GM23338 (cell line): ENCODE measurements at regions not wholly inside any gene's neighbourhood (a gene's known extent, or its start where the extent isn't known, plus 50 kb on each side); places are given as distances from the start of the nearest gene placed in this dataset.

ENCODE experiments used
- ATAC-seq: fragments of 200-7000 bp; cut with Tn5 transposase; 3 replicates; pipeline ENCODE4 v1.9.1; 2020
- DNase-seq: peaks from one replicate; pipeline ENCODE4 v3.0.0-alpha.2; 2015; ENCODE audit warnings: low spot score
- H2AFZ ChIP-seq: fragments of 200-600 bp; sonication (generic); 2 replicates; pipeline ENCODE4 v1.8.0; 2016; ENCODE audit warnings: antibody characterized with exemption, mild to moderate bottlenecking, moderate library complexity
- H3F3A ChIP-seq: fragments of 200-600 bp; sonication (generic); replicated peaks from 2 replicates; pipeline ENCODE4 v1.8.0; 2017; ENCODE audit warnings: antibody characterized with exemption, mixed run types, low read depth
- H3K27ac ChIP-seq: fragments of 200-600 bp; sonication (generic); 2 replicates; pipeline ENCODE4 v1.6.1; 2016; ENCODE audit warnings: low read depth
- H3K27me3 ChIP-seq: fragments of 200-600 bp; sonication (generic); 2 replicates; pipeline ENCODE4 v1.8.0; 2016; ENCODE audit warnings: mild to moderate bottlenecking, mixed run types, moderate library complexity; ENCODE audit not compliant: insufficient read depth
- H3K36me3 ChIP-seq: fragments of 200-600 bp; sonication (generic); 2 replicates; pipeline ENCODE4 v1.8.0; 2016; ENCODE audit warnings: mild to moderate bottlenecking; ENCODE audit not compliant: insufficient read depth
- H3K4me1 ChIP-seq: fragments of 200-600 bp; sonication (generic); 2 replicates; pipeline ENCODE4 v1.8.0; 2016; ENCODE audit warnings: mild to moderate bottlenecking, moderate library complexity; ENCODE audit not compliant: insufficient read depth
- H3K4me2 ChIP-seq: fragments of 200-600 bp; sonication (generic); 2 replicates; pipeline ENCODE4 v1.7.1; 2017; ENCODE audit warnings: mixed run types
- H3K4me3 ChIP-seq: fragments of 200-600 bp; sonication (generic); 2 replicates; pipeline ENCODE4 v1.6.1; 2016; ENCODE audit warnings: mixed run types
- H3K79me2 ChIP-seq: fragments of 200-600 bp; sonication (generic); replicated peaks from 2 replicates; pipeline ENCODE4 v1.8.0; 2017; ENCODE audit warnings: mild to moderate bottlenecking; ENCODE audit not compliant: insufficient read depth
- H3K9me2 ChIP-seq: fragments of 200-600 bp; sonication (generic); 2 replicates; pipeline ENCODE4 v1.8.0; 2017; ENCODE audit not compliant: insufficient read depth
- H4K20me1 ChIP-seq: fragments of 200-600 bp; sonication (generic); replicated peaks from 2 replicates; pipeline ENCODE4 v1.8.0; 2017; ENCODE audit warnings: mild to moderate bottlenecking; ENCODE audit not compliant: insufficient read depth
- H3K27ac Mint-ChIP-seq: 2 replicates; pipeline ENCODE4 v1.8.0; 2020; ENCODE audit warnings: inconsistent platforms, mild to moderate bottlenecking, moderate library complexity, mixed read lengths
- H3K27me3 Mint-ChIP-seq: 3 replicates; pipeline ENCODE4 v1.8.0; 2022; ENCODE audit warnings: low read depth, mild to moderate bottlenecking, moderate library complexity, mixed read lengths, inconsistent platforms; ENCODE audit not compliant: insufficient read depth, poor library complexity
- H3K36me3 Mint-ChIP-seq: 3 replicates; pipeline ENCODE4 v1.8.0; 2021; ENCODE audit warnings: low read depth, mild to moderate bottlenecking, inconsistent platforms, moderate library complexity, mixed read lengths
- H3K4me1 Mint-ChIP-seq: 3 replicates; pipeline ENCODE4 v1.8.0; 2020; ENCODE audit warnings: mild to moderate bottlenecking, inconsistent platforms, mixed read lengths
- H3K4me3 Mint-ChIP-seq: 3 replicates; pipeline ENCODE4 v1.8.0; 2021; ENCODE audit warnings: moderate library complexity, mild to moderate bottlenecking, inconsistent platforms, mixed read lengths
- H3K9me3 Mint-ChIP-seq: 3 replicates; pipeline ENCODE4 v1.8.0; 2020; ENCODE audit warnings: moderate library complexity, mild to moderate bottlenecking, inconsistent platforms, mixed read lengths
- CREB1 ChIP-seq: fragments of 250-450 bp; sonication (Bioruptor Pico); IDR thresholded peaks from 2 replicates; pipeline ENCODE4 v1.5.0; 2020; ENCODE audit warnings: low read depth, mild to moderate bottlenecking, moderate library complexity
- CTCF ChIP-seq, 2 experiments: fragments of 200-600 bp in 1 of 2; sonication (generic) in 1 of 2; conservative IDR thresholded peaks; 2 replicates each; pipeline versions ENCODE4 v1.5.1 to v1.6.1; 2016 to 2017; ENCODE audit warnings: antibody characterized with exemption in 2 of 2, low read depth in 2 of 2, mild to moderate bottlenecking in 2 of 2, moderate library complexity in 1 of 2
- ETS1 ChIP-seq: IDR thresholded peaks from 2 replicates; pipeline ENCODE4 v1.6.1; 2016; ENCODE audit warnings: antibody characterized with exemption
- EZH2phosphoT487 ChIP-seq: fragments of 200-600 bp; sonication (generic); IDR thresholded peaks from one replicate; pipeline ENCODE4 v1.8.1; 2018; ENCODE audit warnings: antibody characterized with exemption; ENCODE audit not compliant: unreplicated experiment
- JUNB ChIP-seq: IDR thresholded peaks from one replicate; pipeline ENCODE4 v1.6.1; 2016; ENCODE audit warnings: antibody characterized with exemption; ENCODE audit not compliant: unreplicated experiment
- NANOG ChIP-seq: IDR thresholded peaks from 2 replicates; pipeline ENCODE4 v1.6.1; 2016; ENCODE audit warnings: antibody characterized with exemption, borderline replicate concordance
- POLR2AphosphoS5 ChIP-seq: IDR thresholded peaks from 2 replicates; pipeline ENCODE4 v1.6.1; 2016; ENCODE audit warnings: antibody characterized with exemption, low read depth
- REST ChIP-seq: IDR thresholded peaks from one replicate; pipeline ENCODE4 v1.6.1; 2018; ENCODE audit warnings: antibody characterized with exemption; ENCODE audit not compliant: unreplicated experiment
- STAT1 ChIP-seq: IDR thresholded peaks from one replicate; pipeline ENCODE4 v1.6.1; 2016; ENCODE audit warnings: antibody characterized with exemption; ENCODE audit not compliant: unreplicated experiment
- ZNF114 ChIP-seq: fragments of 250-450 bp; sonication (Bioruptor Pico); IDR thresholded peaks from 2 replicates; pipeline ENCODE4 v1.5.0; 2020; ENCODE audit warnings: mild to moderate bottlenecking, moderate library complexity
- ZNF331 ChIP-seq: fragments of 250-450 bp; sonication (Bioruptor Pico); IDR thresholded peaks from 2 replicates; pipeline ENCODE4 v1.5.0; 2020; ENCODE audit warnings: low read depth, mild to moderate bottlenecking, moderate library complexity
- ZNF462 ChIP-seq: fragments of 250-450 bp; sonication (Bioruptor Pico); IDR thresholded peaks from 2 replicates; pipeline ENCODE4 v1.5.0; 2020; ENCODE audit warnings: mild to moderate bottlenecking, moderate library complexity

GRCh38 chr14:36054353-36055051 lies 122.0 kb downstream of the PTCSC3 start (continued):
- no peak for TF ChIP-seq ZNF462 (CRISPR knock-in tag)
- TF ChIP-seq EZH2phosphoT487: no peak

DNA sequence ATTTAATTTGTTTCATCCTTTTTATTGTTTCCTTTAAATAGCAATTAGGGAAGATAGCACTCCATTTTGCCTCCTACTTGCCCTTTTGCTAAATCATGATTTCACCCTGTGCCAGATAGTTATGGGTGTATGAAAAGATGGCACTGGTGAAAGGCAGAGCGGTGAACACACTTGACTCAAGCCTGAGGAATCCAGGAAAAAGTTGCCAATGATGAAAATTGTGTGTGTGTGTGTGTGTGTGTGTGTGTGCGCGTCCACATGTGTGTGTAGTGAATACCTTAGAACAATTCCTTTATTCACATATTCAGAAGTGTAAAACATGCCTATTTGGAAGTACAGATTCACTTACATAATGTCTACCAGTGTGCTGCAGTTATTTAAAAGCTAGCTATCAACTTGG lies 123.8 kb downstream of the PTCSC3 start:
- no peak overlapping the region for H3K4me3 Mint-ChIP-seq
- H3K27me3 ChIP-seq: no peaks in the 10 kb centered on the region
- no peaks in the 10 kb centered on the region for H3F3A ChIP-seq
- no peak overlapping the region for H3K27ac Mint-ChIP-seq
- no peaks in the 10 kb centered on the region for H3K36me3 ChIP-seq
- no peaks in the 10 kb centered on the region for H3K79me2 ChIP-seq
- no peaks in the 10 kb centered on the region for H3K36me3 Mint-ChIP-seq
- H2AFZ ChIP-seq: 0 out of 2 replicates have a peak overlapping the region, but pooled peaks have one; percentile 4
- peaks cover 7% of the 10 kb centered on the region; the same call in 2 of the 3 replicates for H3K4me1 Mint-ChIP-seq
- ATAC-seq (no peak), DNase-seq (no peak)
- H3K27me3 Mint-ChIP-seq: no peaks in the 10 kb centered on the region
- no peaks in the 10 kb centered on the region for H4K20me1 ChIP-seq
- H3K4me3 ChIP-seq: no peak overlapping the region
- H3K4me2 ChIP-seq: no peak overlapping the region
- H3K27ac ChIP-seq: no peak overlapping the region
- no peaks in the 10 kb centered on the region for H3K9me3 Mint-ChIP-seq
- no peaks in the 10 kb centered on the region for H3K9me2 ChIP-seq
- peaks cover 5% of the 10 kb centered on the region for H3K4me1 ChIP-seq
- TF ChIP-seq CREB1 (CRISPR knock-in tag) (no peak), STAT1 (no peak), JUNB (no peak), ETS1 (no peak), ZNF114 (no peak), ZNF331 (CRISPR knock-in tag) (no peak), REST (no peak), CTCF (conservative IDR thresholded peaks at IDR 0.05; ENCODE audit: low read depth in 2 of 2) (no peak), POLR2AphosphoS5 (no peak), NANOG (no peak)
